EH (cell line): ENCODE measurements at regions not wholly inside any gene's neighbourhood (a gene's known extent, or its start where the extent isn't known, plus 50 kb on each side); places are given as distances from the start of the nearest gene placed in this dataset.
A peak's percentile ranks its signal among the peaks of the same experiment; 100 is the strongest.
"Not testable (repeated sequence)": the region's sequence is repeated elsewhere in the genome, so short reads cannot be mapped to it uniquely, and the experiment has no call there.

Source experiments
- DNase-seq: peaks from one replicate; pipeline ENCODE4 v3.0.0-alpha.2; 2015; ENCODE audit warnings: low read depth

DNA sequence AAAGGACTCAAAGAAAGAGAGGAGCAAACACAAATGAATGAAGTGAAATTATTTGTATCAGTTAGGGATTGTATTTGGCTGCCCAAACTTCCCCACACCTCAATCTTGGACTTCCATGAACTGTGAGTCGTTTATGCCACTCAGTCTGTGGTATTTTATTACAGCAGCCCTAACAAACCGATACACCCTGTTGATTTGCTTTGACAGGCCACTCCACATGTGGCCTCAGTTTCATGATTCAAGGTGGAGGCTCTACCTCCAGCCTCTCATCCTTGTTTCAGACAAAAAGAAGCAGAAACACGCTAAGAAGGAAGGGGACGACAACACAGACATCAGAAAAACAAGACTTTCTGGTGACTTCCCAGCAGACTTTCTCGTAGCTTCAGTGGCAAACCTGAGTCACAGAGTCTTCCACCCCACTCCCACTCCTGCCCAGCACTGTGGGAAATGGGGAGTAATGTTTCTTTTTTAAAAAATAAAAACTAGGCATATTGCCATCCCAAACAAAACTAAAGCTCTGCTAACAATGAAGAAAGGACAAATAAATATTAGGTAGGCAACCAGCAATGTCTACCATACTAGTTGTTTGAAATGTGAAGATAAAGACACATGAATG lies 52.2 kb upstream of the ABCA1 start:
- no peak for DNase-seq

DNA sequence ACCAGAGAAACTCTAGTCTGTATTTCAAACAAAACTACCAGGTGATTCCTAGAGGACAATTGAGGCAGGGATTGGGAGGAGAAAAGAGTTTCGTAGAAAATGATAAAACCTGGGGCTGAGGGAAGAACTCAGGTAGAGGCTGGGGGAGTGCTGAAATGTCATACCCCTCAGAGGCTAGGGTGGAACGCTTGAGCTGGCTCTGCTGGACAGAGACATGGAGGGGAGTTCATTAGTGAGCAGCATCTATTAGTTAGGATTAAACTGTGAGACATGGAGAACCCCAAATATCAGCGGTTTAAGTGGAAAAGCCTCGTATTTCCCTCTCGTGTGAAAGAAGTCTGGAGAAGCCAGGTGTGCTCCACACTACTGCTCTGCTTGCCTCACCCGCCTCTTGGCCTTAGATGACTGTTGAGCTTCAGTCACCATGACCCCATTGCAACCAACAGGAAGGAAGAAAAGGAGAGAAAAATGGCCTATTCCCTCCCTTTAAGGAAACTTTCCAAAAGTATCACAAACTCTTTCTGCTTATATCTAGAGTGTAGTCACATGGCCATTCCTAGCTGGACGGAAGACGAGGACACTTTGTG lies 53.7 kb upstream of the ABCA1 start:
- no peak for DNase-seq

DNA sequence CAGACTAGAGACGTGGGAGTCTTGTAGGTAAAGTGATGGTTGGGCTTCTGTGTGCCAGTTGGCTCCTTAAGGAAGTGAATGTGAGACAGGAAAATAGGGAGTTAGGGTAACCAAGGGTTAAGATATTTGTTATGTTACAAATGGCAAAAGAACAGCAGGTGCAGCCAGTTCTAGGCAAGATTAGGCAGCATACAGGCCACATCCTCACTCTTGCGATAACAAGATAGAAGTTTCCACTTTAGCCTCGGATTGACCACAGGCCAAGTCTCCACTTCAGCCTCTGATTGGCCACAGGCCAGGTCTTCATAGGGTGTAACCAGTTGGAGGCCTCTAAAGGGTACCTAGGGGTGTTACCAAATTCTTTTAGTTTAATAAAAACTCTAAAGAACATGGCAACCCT lies 54.6 kb upstream of the ABCA1 start:
- DNase-seq: no peak

DNA sequence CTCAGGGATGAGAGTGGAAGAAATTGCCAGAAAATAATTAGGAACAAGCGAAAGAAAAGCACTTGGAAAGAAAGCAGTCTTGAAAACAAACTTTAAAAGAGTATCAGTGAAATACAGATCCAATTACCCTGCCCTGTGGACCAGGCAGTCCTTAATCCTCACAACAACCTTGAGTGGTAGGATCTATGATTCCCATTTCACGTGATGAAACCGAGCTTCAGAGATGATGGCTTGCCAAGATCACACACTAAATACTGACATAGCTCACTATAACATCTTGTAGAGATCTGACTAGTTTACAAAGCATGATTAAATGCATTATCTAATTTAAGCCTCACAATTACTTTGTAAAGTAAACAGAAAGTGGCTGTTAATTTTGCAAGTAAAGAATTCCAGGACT lies 55.5 kb upstream of the ABCA1 start:
- no peak for DNase-seq

DNA sequence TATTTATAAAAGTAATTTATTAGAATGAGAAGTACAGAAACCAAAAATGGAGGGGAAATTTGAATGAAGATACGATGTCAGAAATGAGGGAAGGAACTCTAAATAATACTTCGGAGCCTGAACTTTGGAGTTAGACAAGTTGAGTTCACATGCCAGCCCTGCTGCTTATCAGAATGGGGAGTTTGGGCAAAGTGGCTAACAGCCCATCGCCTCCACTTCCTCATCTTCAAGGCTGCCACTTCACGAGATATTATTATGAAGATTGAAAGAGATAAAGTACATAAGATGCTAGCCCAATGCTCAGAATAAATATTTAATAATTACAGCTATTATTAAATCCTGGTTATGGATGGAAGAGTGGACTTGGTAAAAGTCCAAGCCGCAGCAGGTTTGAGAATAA lies 56.2 kb upstream of the ABCA1 start:
- no peak for DNase-seq

DNA sequence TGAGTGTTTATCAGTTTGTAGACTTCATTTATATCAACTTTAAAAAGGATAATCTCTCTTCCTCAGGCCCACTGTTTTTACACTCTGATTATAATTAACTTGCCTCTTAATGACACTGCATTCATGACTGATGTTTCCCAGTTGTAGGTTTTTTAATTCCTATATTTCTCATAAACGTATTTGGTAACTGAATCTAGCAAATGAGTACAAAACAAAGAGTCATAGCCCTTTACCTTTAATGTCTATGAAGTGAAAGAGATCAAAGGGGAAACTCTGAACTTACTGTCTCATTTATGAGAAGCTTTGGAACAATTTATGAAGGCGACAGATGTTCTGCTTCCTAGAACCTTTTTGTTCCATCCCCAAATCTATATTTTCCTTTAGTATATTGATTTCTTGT lies 56.6 kb upstream of the ABCA1 start:
- DNase-seq: no peak

DNA sequence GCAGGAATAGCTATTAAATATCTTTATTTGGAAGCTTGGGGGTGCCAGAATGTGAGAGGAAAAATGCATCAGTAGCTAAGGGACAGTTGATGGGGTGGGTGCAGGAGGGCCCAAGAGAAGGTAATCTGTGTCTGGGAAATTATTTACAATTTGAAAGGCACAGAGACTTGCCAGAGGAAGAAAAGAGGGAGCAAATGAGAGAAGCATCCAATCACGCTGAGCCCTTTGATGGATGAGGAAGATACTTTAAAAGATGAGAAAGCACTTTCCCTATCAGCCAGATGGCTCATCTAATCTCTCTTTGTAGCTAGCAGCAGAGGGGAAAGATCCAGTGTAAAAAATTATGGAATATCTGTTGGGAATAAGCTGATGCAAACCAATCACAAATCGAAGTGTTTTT lies 57.0 kb upstream of the ABCA1 start:
- no peak for DNase-seq

DNA sequence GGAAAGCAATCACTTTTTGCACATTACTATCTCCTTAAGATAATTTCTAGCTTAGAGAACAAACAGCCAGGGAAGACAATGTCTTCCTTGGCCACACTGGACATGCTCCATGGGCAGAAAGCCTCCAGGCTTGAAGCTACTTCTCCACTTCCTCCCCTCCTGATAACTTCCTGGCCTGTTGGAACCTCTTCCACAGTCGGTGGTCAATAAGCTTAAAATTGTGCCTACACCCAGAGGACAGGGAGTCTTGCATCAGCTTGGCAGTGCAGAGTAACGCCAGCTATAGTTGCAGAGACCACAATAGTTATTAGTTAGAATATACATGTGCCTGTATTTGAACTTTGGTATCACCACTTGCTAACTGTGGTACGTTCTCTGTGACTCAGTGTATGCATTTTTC lies 58.1 kb upstream of the ABCA1 start:
- DNase-seq: no peak

DNA sequence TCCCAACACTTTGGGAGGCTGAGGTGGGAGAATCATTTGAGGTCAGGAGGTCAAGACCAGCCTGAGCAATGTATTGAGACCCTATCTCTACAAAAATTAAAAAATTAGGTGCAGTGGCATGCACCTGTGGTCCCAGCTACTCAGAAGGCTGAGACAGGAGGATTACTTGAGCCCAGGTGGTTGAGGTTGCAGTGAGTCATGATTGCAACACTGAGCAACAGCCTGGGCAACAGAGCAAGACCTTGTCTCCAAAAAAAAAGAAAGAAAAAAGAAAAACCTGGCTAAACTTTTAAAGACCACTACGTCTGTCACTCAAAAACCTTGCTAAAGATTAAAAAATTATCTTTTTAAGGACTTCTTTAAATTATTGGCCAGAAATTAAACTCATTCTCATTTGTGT lies 59.8 kb upstream of the ABCA1 start:
- DNase-seq: no peak

DNA sequence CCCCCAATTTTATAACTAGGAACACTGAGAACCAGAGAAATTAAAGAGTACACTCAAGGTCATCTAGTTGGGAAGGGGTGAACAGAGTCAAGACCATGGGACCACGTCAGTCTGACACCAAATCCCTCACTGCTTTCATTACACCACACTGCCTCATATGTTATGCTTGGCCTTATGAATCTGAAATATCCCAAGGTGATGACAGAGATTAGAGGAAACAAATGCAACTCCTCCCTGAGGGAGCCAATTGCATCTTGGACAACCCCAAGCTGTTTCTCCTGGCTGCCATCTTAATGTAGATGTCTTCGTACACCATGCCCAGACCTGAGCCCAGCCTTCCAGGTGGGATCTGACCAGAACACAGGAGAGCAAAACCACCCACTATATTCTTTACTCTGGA lies 60.6 kb upstream of the ABCA1 start:
- no peak for DNase-seq

DNA sequence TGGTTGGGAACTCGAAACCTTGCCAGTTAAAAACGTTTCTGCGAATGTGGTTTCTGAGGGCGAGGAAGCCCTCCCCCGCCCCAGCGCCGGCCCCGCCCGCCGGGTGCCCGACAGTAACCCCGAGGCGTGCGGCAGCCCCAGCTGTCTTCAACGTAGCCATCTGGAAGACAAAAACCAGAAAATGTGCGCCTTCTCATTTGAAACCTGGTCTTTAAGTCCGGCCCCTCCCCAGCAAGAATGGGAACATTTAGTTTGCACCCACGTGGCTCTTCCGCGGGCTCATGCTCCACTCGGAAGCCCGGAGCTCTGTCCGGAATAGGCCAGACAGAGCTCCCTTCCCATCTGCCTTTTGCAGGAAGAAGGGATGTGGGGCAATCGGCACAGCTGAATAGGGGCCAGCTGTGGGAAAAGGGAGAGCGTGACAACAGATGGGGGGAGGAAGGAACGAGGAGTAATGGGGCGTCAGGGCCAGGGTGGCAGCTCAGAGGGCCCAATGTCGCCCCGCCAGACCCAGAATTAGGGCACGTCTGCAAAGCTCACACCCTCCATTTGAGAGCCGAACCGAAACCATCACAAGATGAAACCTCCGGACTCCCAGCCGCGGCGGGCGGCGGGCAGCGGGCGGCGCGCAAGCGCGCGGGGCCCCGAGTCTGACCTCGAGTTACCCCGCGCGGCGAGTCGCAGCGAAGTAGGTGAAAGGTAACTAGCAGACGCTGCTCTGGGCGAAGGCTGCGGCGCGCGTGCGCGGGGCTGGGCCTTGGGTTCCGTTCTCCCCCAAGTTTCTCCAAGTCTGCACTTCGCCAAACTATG lies 63.4 kb upstream of the ABCA1 start:
- DNase-seq: peak; percentile 92

DNA sequence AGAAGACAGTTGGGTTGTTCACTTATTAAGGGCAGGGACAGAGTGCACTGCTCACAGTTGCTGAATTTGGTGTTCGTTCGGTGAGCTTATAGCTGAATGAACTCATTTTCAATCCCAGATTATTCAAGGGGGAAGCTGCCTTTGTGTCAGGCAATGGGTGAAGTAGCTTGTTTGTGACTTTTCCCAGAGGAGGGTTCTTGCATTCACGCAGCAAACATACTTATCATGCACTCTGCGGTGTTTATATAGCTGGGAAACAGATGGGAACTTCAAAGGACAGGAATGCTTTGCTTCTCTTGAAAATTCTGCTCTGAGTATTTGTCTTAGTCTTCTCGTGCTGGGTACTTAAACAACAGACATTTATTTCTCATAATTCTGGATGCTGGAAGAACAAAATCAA lies 64.7 kb upstream of the ABCA1 start:
- peak; percentile 79 for DNase-seq

DNA sequence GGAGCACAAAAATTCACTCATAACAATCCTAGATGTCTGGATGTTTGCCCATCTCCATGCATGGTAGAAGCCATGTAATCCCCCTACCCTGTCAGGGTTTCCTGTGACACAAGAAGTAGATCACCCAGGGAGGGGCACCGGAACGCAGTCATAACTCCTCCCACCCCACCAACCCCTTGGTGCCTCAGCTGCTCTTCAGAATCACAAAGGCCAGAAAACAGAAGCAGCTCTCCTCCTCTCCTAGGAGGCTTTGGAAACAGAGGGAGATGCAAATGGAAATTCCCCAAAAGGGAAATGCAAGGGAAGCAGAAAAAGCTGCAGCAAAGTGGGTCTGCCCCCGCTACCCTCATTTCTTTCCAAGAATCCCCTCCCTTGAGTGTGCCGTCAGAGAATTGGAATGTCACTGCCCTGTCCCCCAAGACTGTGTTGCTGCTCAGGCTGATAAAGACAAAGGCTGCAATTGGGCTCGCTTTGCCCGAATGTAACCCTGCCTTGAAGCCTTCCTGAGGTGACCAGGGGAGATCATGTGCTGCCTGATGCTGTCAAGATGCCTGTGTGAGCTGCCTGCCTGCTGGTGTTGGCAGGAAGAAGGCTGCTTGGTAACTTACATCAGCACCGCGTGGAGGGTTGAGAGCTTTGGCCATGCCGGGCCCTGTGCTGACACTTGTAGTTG lies 65.5 kb upstream of the ABCA1 start:
- DNase-seq: peak; percentile 90

DNA sequence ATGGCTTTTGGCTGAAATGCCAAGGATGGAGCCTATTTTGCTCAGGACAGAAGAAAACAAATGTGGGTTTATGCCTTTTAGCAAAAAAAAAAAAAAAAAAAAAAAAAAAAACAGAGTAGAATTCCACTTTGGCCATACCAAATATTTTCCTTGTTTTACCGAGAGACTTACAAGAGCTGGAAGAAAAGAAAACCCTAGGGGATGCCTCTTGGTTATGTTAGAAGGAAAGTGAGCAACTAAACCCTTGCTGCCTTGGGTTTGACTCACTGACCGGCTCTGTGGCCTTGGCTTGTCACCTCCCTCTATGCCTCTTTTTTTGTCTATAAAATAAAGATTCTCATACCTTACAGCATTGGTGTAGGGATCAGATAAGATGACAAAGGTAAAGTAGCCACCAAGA lies 69.6 kb upstream of the ABCA1 start:
- no peak for DNase-seq

DNA sequence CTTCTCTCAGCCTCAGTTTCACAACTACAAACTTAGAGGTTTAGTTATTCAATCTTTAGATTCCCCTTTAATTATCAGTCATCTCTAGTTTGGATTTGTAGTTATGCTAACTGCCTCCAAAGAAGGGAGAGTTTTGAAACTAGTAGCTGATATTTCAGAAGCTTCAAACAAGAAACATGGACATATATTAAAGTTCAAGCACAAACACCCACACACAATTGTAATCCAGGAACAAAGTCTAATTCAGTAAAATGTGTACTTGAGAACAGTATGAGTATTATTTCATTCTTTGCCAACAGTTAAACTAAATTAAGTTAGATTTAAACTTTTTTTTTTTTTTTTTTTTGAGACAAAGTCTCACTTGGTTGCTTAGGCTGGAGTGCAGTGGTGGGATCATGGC lies 71.2 kb upstream of the ABCA1 start:
- DNase-seq: no peak

DNA sequence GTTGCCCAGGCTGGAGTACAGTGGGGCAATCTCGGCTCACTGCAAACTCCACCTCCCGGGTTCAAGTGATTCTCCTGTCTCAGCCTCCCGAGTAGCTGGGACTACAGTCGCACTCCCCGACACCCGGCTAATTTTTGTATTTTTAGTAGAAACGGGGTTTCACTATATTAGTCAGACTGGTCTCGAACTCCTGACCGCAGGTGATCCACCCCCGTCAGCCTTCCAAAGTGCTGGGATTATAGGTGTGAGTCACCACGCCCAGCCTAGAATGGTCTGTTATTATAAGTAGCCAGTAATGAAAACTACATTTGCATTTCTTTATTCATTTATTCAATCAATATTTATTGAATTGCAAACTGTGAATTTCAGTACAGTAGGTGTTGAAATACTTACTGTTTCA lies 72.6 kb upstream of the ABCA1 start:
- DNase-seq: not testable (repeated sequence)

DNA sequence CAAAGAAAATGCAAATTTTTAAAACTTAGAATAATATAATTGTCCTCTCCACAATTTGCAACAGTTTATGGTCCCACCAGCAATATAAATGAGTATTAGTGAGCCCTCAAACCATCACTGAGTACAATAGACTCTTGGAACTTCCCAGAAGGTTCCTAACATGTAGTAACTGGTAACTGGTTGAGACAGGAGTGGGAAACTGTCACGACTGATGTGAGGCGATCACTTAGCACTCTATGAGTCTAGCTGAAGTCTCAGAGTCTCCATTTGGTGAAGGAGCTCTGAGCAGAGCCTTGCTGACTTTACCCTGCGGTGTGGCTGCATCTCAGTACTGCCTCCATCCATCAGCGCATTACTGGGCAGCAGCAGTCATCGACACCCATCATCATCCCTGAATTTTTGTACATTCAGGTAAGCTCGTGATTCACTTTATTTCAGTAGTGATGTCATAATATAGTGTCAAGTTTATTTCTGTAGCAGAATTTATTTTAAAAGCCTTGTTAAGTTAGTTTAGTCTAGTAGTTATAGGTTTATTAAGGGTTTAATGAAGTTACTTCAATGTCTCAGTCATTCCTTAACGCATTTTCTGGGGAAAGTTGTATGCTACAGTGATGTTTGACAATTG lies 76.6 kb upstream of the ABCA1 start:
- no peak for DNase-seq

DNA sequence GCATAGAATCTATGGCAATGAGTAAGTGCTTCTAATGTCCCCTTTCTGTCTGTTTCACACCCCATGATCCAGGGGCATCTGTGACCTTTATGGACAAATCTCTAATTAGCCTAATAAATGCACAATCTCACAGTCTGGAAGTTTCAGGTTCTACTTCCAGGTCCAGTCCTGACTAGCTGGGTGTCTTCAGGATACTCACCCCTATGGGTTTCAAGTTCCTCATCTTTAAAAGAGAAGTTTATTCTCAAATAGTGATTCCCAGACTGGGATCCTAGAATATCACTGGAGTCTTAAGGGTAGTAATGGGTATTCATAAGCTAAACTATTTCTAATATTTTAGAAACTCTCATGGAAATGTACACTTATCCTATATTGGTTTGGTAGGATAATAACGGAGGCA lies 77.2 kb upstream of the ABCA1 start:
- no peak for DNase-seq

DNA sequence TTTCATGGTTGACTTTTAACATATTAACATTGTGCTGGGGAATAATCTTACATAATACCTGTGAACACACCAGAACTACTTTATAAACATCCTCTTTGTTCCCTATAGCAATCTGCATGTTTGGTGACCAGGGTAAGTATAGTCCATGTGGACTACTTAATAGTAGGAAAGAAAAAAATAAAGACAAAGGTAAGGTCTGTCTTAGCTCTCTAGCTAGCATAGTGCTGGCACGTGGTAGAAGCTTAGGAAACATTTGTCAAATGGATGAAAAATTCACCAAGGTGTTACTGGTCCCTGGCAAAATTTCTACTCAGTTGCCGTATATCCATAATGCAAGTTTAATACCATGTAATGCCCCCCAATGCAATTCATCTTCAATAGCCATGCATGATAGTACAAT lies 78.6 kb upstream of the ABCA1 start:
- no peak for DNase-seq

DNA sequence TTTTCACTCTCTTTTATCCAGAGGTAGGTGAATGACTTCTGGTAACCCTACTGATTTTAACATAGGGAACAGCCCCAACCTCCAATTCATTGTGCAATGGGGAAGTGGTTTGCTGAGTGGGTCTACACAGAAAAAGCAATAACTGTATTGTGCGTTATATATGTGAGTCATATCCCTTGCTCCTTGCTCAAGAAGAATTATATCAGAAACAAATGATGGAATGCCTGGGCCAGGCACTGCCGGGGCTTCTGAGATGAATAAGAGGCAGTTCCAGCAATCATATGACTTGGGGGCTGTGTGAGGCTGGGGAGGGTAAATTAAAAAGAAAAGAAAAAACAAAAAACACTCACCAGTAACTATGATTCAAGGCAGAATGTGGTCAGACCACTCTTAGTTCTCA lies 79.2 kb upstream of the ABCA1 start:
- DNase-seq: peak; percentile 92

DNA sequence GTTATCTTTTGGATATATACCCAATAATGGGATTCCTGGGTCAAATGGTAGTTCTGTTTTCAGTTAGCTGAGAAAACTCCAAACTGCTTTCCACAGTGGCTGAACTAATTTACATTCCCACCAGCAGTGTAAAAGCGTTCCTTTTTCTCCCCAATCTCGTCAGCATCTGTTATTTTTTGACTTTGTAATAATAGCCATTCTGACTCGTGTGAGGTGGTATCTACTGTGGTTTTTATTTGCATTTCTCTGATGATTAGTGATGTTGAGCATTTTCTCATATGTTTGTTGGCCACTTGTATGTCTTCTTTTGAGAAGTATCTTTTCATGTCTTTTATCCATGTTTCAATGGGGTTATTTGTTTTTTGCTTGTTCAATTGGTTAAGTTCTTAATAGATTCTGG lies 82.1 kb upstream of the ABCA1 start:
- peak; percentile 46 for DNase-seq

DNA sequence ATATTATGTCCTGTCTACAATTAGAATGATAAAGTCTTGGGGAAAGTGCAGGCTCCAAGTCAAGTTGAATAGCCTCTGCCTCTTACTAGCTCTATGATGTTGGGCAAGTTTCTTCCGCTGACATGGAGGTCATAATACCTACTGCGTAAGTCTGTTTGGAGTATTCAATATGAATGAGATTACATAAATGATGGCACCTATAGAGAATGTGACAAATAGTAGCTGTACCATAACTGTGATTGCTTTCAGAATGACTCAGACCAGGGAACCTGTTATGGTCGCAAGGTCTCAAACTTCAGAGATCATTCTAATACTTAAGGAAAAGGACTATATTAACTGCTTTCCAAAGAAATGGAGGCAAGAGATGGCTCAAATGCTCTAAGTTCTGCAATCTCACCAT lies 94.0 kb upstream of the ABCA1 start:
- DNase-seq: no peak

DNA sequence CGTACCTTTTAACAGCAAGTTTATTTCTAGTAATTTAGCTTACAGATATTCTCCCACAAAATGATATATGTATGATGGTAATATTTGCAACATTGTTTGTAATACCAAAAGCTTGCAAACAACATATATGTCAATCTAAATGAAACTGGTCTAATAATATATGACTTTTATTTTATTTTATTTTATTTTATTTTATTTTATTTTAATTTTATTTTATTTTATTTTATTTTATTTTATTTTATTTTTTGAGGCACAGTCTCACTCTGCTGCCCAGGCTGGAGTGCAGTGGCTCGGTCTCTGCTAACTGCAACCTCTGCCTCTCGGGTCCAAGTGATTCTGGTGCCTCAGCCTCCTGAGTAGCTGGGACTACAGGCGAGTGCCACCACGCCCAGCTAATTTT lies 94.6 kb upstream of the ABCA1 start:
- DNase-seq: not testable (repeated sequence)
